Hindlimb muscle (tissue), 1 donor: ENCODE measurements at regions not wholly inside any gene's neighbourhood (a gene's known extent, or its start where the extent isn't known, plus 50 kb on each side); places are given as distances from the start of the nearest gene placed in this dataset.

Experiments
- DNase-seq: peaks from one replicate; pipeline ENCODE4 v3.0.0-alpha.2; 2013

GRCh38 chr7:124992851-124993562 lies 63.4 kb upstream of the POT1 start:
- DNase-seq, result no peak

- no peak for DNase-seq
Measured at GRCh38 chr7:124989911-124990310, 60.3 kb upstream of the POT1 start.
